Loucy (cell line): ENCODE measurements at regions not wholly inside any gene's neighbourhood (a gene's known extent, or its start where the extent isn't known, plus 50 kb on each side); places are given as distances from the start of the nearest gene placed in this dataset.
A peak's percentile ranks its signal among the peaks of the same experiment; 100 is the strongest.

ENCODE experiments used
- H2AFZ ChIP-seq: fragments of 200-600 bp; sonication (generic); 2 replicates; pipeline ENCODE4 v1.6.0; 2016; ENCODE audit warnings: antibody characterized with exemption, mild to moderate bottlenecking, low read length, moderate library complexity
- H3F3A ChIP-seq: fragments of 200-600 bp; 2 replicates; pipeline ENCODE4 v1.6.0; 2016; ENCODE audit warnings: antibody characterized with exemption, low read depth, mild to moderate bottlenecking
- H3K27me3 ChIP-seq: fragments of 200-600 bp; sonication (generic); 2 replicates; pipeline ENCODE4 v1.6.1; 2014; ENCODE audit warnings: low read length, mild to moderate bottlenecking; ENCODE audit not compliant: insufficient read depth, poor library complexity, severe bottlenecking
- H3K36me3 ChIP-seq: fragments of 200-600 bp; sonication (generic); 2 replicates; pipeline ENCODE4 v1.6.1; 2016; ENCODE audit warnings: low read length; ENCODE audit not compliant: insufficient read depth
- H3K4me1 ChIP-seq: fragments of 200-600 bp; sonication (generic); 2 replicates; pipeline ENCODE4 v1.5.1; 2014; ENCODE audit warnings: low read length, mild to moderate bottlenecking; ENCODE audit not compliant: insufficient read depth, poor library complexity, severe bottlenecking
- H3K4me2 ChIP-seq: fragments of 200-600 bp; sonication (generic); 2 replicates; pipeline ENCODE4 v1.6.0; 2014; ENCODE audit warnings: antibody characterized with exemption, low read length, low read depth, mild to moderate bottlenecking; ENCODE audit not compliant: poor library complexity, severe bottlenecking
- H3K4me3 ChIP-seq: fragments of 200-600 bp; sonication (generic); 2 replicates; pipeline ENCODE4 v1.5.1; 2014; ENCODE audit warnings: low read length, mild to moderate bottlenecking, mixed read lengths; ENCODE audit not compliant: poor library complexity, severe bottlenecking
- H3K79me2 ChIP-seq: fragments of 200-600 bp; sonication (generic); 2 replicates; pipeline ENCODE4 v1.6.1; 2014; ENCODE audit warnings: low read length; ENCODE audit not compliant: insufficient read depth
- H3K9ac ChIP-seq: fragments of 200-600 bp; sonication (generic); 2 replicates; pipeline ENCODE4 v1.6.0; 2014; ENCODE audit warnings: mild to moderate bottlenecking, low read depth, low read length, moderate library complexity; ENCODE audit not compliant: poor library complexity, severe bottlenecking
- H3K9me2 ChIP-seq: fragments of 200-600 bp; sonication (generic); replicated peaks from 2 replicates; pipeline ENCODE4 v1.6.1; 2016; ENCODE audit warnings: low read depth, low read length, mixed read lengths
- H3K9me3 ChIP-seq: fragments of 200-600 bp; sonication (generic); 2 replicates; pipeline ENCODE4 v1.6.1; 2014; ENCODE audit warnings: mild to moderate bottlenecking, antibody characterized with exemption, low read length, low read depth; ENCODE audit not compliant: insufficient read depth
- H4K20me1 ChIP-seq: fragments of 200-600 bp; sonication (generic); 2 replicates; pipeline ENCODE4 v1.6.0; 2014; ENCODE audit warnings: antibody characterized with exemption, low read length, mild to moderate bottlenecking; ENCODE audit not compliant: insufficient read depth, poor library complexity, severe bottlenecking
- CTCF ChIP-seq: fragments of 200-600 bp; sonication (generic); conservative IDR thresholded peaks from 2 replicates; pipeline ENCODE4 v1.5.1; 2014; ENCODE audit warnings: mild to moderate bottlenecking, antibody characterized with exemption, low read length
- EZH2phosphoT487 ChIP-seq: fragments of 200-600 bp; IDR thresholded peaks from 2 replicates; pipeline ENCODE4 v1.6.1; 2018; ENCODE audit warnings: antibody characterized with exemption, mild to moderate bottlenecking, moderate library complexity, borderline replicate concordance

- no peaks in the 10 kb centered on the region for H3F3A ChIP-seq
- 0 out of 2 replicates have a peak overlapping the region, but pooled peaks have one; percentile 5 for H2AFZ ChIP-seq
- H3K9me3 ChIP-seq = no peaks in the 10 kb centered on the region
- H3K9me2 ChIP-seq = no peaks in the 10 kb centered on the region
- H3K4me3 ChIP-seq = no peak overlapping the region
- TF ChIP-seq EZH2phosphoT487 (no peak), CTCF (no peak)
- no peaks in the 10 kb centered on the region for H3K79me2 ChIP-seq
- no peaks in the 10 kb centered on the region for H4K20me1 ChIP-seq
- H3K36me3 ChIP-seq = no peaks in the 10 kb centered on the region
- no peak overlapping the region for H3K4me2 ChIP-seq
- H3K4me1 ChIP-seq = no peaks in the 10 kb centered on the region
- no peak overlapping the region for H3K9ac ChIP-seq
- no peaks in the 10 kb centered on the region for H3K27me3 ChIP-seq
These were observed 1083.2 kb downstream of the FLRT2 start for GRCh38 chr14:86613126-86613525.

GRCh38 chr14:86604561-86604960 lies 1074.6 kb downstream of the FLRT2 start:
- Histone ChIP-seq H2AFZ (no peak overlapping the region; the same call in 1 of the 2 replicates), H3K4me1 (peaks cover 25% of the 10 kb centered on the region), H3K79me2 (no peaks in the 10 kb centered on the region), H3K36me3 (no peaks in the 10 kb centered on the region), H3K9me3 (no peaks in the 10 kb centered on the region; the same call in 1 of the 2 replicates), H3F3A (peaks cover 17% of the 10 kb centered on the region; the same call in 1 of the 2 replicates), H3K4me2 (peak overlapping the region; percentile 57), H3K9me2 (no peaks in the 10 kb centered on the region), H4K20me1 (no peaks in the 10 kb centered on the region), H3K4me3 (peak overlapping the region; percentile 40), H3K9ac (peak overlapping the region; percentile 48), H3K27me3 (no peaks in the 10 kb centered on the region)
- TF ChIP-seq EZH2phosphoT487 (no peak), CTCF (no peak)

GRCh38 chr14:86602263-86602662 lies 1072.3 kb downstream of the FLRT2 start:
- H3K4me2 ChIP-seq = no peak overlapping the region
- no peak overlapping the region for H3K4me3 ChIP-seq
- TF ChIP-seq CTCF (no peak), EZH2phosphoT487 (no peak)
- H3K9me3 ChIP-seq = no peaks in the 10 kb centered on the region; the same call in 1 of the 2 replicates
- no peaks in the 10 kb centered on the region for H3K9me2 ChIP-seq
- H2AFZ ChIP-seq = no peak overlapping the region
- H3K27me3 ChIP-seq = no peaks in the 10 kb centered on the region
- no peaks in the 10 kb centered on the region for H4K20me1 ChIP-seq
- H3K4me1 ChIP-seq = peaks cover 30% of the 10 kb centered on the region
- peaks cover 17% of the 10 kb centered on the region; the same call in 1 of the 2 replicates for H3F3A ChIP-seq
- no peak overlapping the region for H3K9ac ChIP-seq
- no peaks in the 10 kb centered on the region for H3K79me2 ChIP-seq
- no peaks in the 10 kb centered on the region for H3K36me3 ChIP-seq
